ENCODE measurements at regions not wholly inside any gene's neighbourhood (a gene's known extent, or its start where the extent isn't known, plus 50 kb on each side); places are given as distances from the start of the nearest gene placed in this dataset.
"Not testable (repeated sequence)": the region's sequence is repeated elsewhere in the genome, so short reads cannot be mapped to it uniquely, and the experiment has no call there.

GRCh38 chr4:17008834-17009345 is 110.4 kb upstream of the LDB2 start:
- Histone ChIP-seq H3K27ac (no peak overlapping the region), H3K36me3 (no peaks in the 10 kb centered on the region), H3K4me1 (no peaks in the 10 kb centered on the region), H3K9me3 (no peaks in the 10 kb centered on the region), H3K4me3 (no peak overlapping the region), H3K27me3 (no peaks in the 10 kb centered on the region)
- intact Hi-C loops (cut with DNase I; ENCODE audit: low total_unique reads) = no loop called here
- no peak for DNase-seq
- no peak for TF ChIP-seq CTCF (IDR thresholded peaks at IDR 0.05)

- H3K4me3 ChIP-seq; H3K9me3 ChIP-seq; intact Hi-C loops (cut with DNase I; ENCODE audit: low total_unique reads); H3K4me1 ChIP-seq; H3K36me3 ChIP-seq; H3K27me3 ChIP-seq; DNase-seq; H3K27ac ChIP-seq: not testable (repeated sequence)
Measured at GRCh38 chr4:17003606-17004392, 105.4 kb upstream of the LDB2 start.

- no peaks in the 10 kb centered on the region for H3K4me1 ChIP-seq
- no peaks in the 10 kb centered on the region for H3K27me3 ChIP-seq
- no peak overlapping the region for H3K4me3 ChIP-seq
- DNase-seq = no peak
- intact Hi-C loops (cut with DNase I; ENCODE audit: low total_unique reads) = no loop called here
- no peak for TF ChIP-seq CTCF (IDR thresholded peaks at IDR 0.05)
- H3K9me3 ChIP-seq = no peaks in the 10 kb centered on the region
- no peak overlapping the region for H3K27ac ChIP-seq
- no peaks in the 10 kb centered on the region for H3K36me3 ChIP-seq
Measured at GRCh38 chr4:16995451-16995850, 97.0 kb upstream of the LDB2 start.

- Histone ChIP-seq H3K9me3 (no peaks in the 10 kb centered on the region), H3K27ac (no peak overlapping the region), H3K4me1 (no peaks in the 10 kb centered on the region), H3K4me3 (no peak overlapping the region), H3K36me3 (no peaks in the 10 kb centered on the region), H3K27me3 (no peaks in the 10 kb centered on the region)
- DNase-seq = no peak
- intact Hi-C loops (cut with DNase I; ENCODE audit: low total_unique reads) = no loop called here
- TF ChIP-seq CTCF (IDR thresholded peaks at IDR 0.05) = no peak
Measured at GRCh38 chr4:16993956-16994840, 95.8 kb upstream of the LDB2 start.

GRCh38 chr4:16992566-16993225 is 94.3 kb upstream of the LDB2 start:
- no peak overlapping the region for H3K4me3 ChIP-seq
- H3K4me1 ChIP-seq = no peaks in the 10 kb centered on the region
- no peaks in the 10 kb centered on the region for H3K27me3 ChIP-seq
- TF ChIP-seq CTCF (IDR thresholded peaks at IDR 0.05) = no peak
- H3K27ac ChIP-seq = no peak overlapping the region
- no peaks in the 10 kb centered on the region for H3K36me3 ChIP-seq
- DNase-seq = no peak
- intact Hi-C loops (cut with DNase I; ENCODE audit: low total_unique reads) = no loop called here
- no peaks in the 10 kb centered on the region for H3K9me3 ChIP-seq

Data from tibial artery (tissue), 4 donors.